HG03196 (cell line): ENCODE measurements at regions not wholly inside any gene's neighbourhood (a gene's known extent, or its start where the extent isn't known, plus 50 kb on each side); places are given as distances from the start of the nearest gene placed in this dataset.

Source experiments
- ATAC-seq: cut with Tn5 transposase; IDR thresholded peaks from one replicate; pipeline ENCODE4 v1.9.1; 2021; ENCODE audit not compliant: unreplicated experiment

DNA sequence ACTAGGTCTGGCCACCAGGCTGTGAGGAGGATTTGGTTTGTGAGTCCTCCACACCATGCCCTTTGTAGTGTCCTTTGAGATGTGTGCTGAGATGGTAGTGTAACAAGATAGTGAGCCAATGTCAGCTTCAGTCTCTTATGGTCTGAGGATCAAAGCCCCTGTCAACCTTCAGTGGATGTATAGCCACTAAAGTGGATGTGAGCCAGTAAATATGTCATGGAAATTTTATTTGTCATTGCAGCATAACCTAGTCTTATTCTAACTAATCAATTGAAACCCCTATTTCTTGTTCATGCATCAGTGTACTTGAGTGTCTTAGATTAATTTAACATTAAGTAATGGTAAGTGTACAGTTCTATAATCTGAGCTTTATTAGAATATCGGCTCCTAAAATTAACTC is 51.0 kb upstream of the WAC start:
- ATAC-seq = no peak
